ENCODE measurements at regions not wholly inside any gene's neighbourhood (a gene's known extent, or its start where the extent isn't known, plus 50 kb on each side); places are given as distances from the start of the nearest gene placed in this dataset.

- ATAC-seq (no peak), FAIRE-seq (no peak), DNase-seq (ENCODE audit: low read depth, low spot score) (no peak)
- Histone ChIP-seq H3K9me3 (replicated peaks; ENCODE audit: control insufficient read depth, insufficient read depth, low read length) (no peaks in the 10 kb centered on the region), H3K4me2 (ENCODE audit: control insufficient read depth, insufficient read depth) (no peak overlapping the region), H3K79me2 (ENCODE audit: control insufficient read depth, insufficient read depth, low read length) (no peaks in the 10 kb centered on the region), H3K4me3 (no peak overlapping the region), H2AFZ (ENCODE audit: control insufficient read depth, low read depth, low read length) (no peak overlapping the region), H4K20me1 (ENCODE audit: control insufficient read depth, insufficient read depth) (no peaks in the 10 kb centered on the region), H3K27me3 (replicated peaks in 1 of 2; ENCODE audit: control insufficient read depth in 2 of 2, insufficient read depth in 2 of 2, low read length in 1 of 2) (no peaks in the 10 kb centered on the region), H3K27ac (ENCODE audit: control insufficient read depth, insufficient read depth) (no peak overlapping the region), H3K9ac (ENCODE audit: control insufficient read depth, insufficient read depth, low read length) (no peak overlapping the region), H3K36me3 (ENCODE audit: control insufficient read depth in 2 of 2, insufficient read depth in 2 of 2, low read length in 1 of 2) (no peaks in the 10 kb centered on the region), H3K4me1 (ENCODE audit: control insufficient read depth, insufficient read depth, low read length) (no peaks in the 10 kb centered on the region)
- ChIA-PET CTCF (interaction anchor here (0.9 kb wide), 1 partner anchor 30 kb away, joined by 3 read pairs; no protein-coding TSS in a partner anchor), RAD21 (ENCODE audit: unreplicated experiment) (no interaction called here), POLR2A (interaction anchor here (0.6 kb wide), 1 partner anchor 8 kb away, joined by 5 read pairs; no protein-coding TSS in a partner anchor), SMC1A (ENCODE audit: uncharacterized antibody, unreplicated experiment) (interaction anchor here (1.9 kb wide), 2 partner anchors 33 to 38 kb away, joined by 6 read pairs; no protein-coding TSS in a partner anchor)
- BruUV-seq (replicated peaks): no TSS peak
- in situ Hi-C loops (cut with MboI) (no loop called here), intact Hi-C loops (cut with micrococcal nuclease; ENCODE audit: unreplicated experiment) (no loop called here)
- 47% methylated on average over 2 of the region's 2 CpGs for WGBS (ENCODE audit: insufficient coverage, insufficient replicate concordance, low lambda C conversion rate, missing lambda C conversion rate)
- no peak for TF ChIP-seq EED (IDR thresholded peaks at IDR 0.05; ENCODE audit: low read depth)
- no peak for TF ChIP-seq SPI1 (IDR thresholded peaks at IDR 0.05; ENCODE audit: borderline replicate concordance, insufficient read depth, low read depth, low read length)
- TF ChIP-seq RAD51 (IDR thresholded peaks at IDR 0.05): no peak
- no peak for TF ChIP-seq ZNF24 (IDR thresholded peaks at IDR 0.05)
- TF ChIP-seq ESRRA (IDR thresholded peaks at IDR 0.05; ENCODE audit: low read length): no peak
- no peak for TF ChIP-seq ZNF274 (IDR thresholded peaks at IDR 0.05; ENCODE audit: insufficient read depth, insufficient read length)
- TF ChIP-seq ETV6 (conservative IDR thresholded peaks at IDR 0.05 in 1 of 2, IDR thresholded peaks at IDR 0.05 in 1 of 2; ENCODE audit: borderline replicate concordance in 1 of 2, low read depth in 1 of 2): no peak
- TF ChIP-seq, protein P1, sequence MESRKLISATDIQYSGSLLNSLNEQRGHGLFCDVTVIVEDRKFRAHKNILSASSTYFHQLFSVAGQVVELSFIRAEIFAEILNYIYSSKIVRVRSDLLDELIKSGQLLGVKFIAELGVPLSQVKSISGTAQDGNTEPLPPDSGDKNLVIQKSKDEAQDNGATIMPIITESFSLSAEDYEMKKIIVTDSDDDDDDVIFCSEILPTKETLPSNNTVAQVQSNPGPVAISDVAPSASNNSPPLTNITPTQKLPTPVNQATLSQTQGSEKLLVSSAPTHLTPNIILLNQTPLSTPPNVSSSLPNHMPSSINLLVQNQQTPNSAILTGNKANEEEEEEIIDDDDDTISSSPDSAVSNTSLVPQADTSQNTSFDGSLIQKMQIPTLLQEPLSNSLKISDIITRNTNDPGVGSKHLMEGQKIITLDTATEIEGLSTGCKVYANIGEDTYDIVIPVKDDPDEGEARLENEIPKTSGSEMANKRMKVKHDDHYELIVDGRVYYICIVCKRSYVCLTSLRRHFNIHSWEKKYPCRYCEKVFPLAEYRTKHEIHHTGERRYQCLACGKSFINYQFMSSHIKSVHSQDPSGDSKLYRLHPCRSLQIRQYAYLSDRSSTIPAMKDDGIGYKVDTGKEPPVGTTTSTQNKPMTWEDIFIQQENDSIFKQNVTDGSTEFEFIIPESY (IDR thresholded peaks at IDR 0.05): no peak
- no peak for TF ChIP-seq IKZF2 (IDR thresholded peaks at IDR 0.05)
- TF ChIP-seq ASH2L (IDR thresholded peaks at IDR 0.05; ENCODE audit: borderline replicate concordance, low read depth): no peak
- no peak for TF ChIP-seq CHD4 (IDR thresholded peaks at IDR 0.05)
- TF ChIP-seq, protein P2, sequence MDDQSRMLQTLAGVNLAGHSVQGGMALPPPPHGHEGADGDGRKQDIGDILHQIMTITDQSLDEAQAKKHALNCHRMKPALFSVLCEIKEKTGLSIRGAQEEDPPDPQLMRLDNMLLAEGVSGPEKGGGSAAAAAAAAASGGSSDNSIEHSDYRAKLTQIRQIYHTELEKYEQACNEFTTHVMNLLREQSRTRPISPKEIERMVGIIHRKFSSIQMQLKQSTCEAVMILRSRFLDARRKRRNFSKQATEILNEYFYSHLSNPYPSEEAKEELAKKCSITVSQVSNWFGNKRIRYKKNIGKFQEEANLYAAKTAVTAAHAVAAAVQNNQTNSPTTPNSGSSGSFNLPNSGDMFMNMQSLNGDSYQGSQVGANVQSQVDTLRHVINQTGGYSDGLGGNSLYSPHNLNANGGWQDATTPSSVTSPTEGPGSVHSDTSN (IDR thresholded peaks at IDR 0.05; ENCODE audit: insufficient replicate concordance, low read depth, low read length): no peak
- no peak for TF ChIP-seq NFYA (IDR thresholded peaks at IDR 0.05; ENCODE audit: borderline replicate concordance, low read depth, low read length)
- no peak for TF ChIP-seq TBL1XR1 (IDR thresholded peaks at IDR 0.05; ENCODE audit: low read depth, low read length)
- no peak for TF ChIP-seq E4F1 (IDR thresholded peaks at IDR 0.05; ENCODE audit: borderline replicate concordance, partially characterized antibody)
- TF ChIP-seq EP300 (IDR thresholded peaks at IDR 0.05; ENCODE audit: borderline replicate concordance in 1 of 2, control insufficient read depth in 1 of 2, low read depth in 2 of 2, low read length in 2 of 2): no peak
Observed at GRCh38 chr9:111180811-111181210, 142.5 kb upstream of the LPAR1 start.

All from GM12878 (cell line).